PFSK-1 (cell line): ENCODE measurements at regions not wholly inside any gene's neighbourhood (a gene's known extent, or its start where the extent isn't known, plus 50 kb on each side); places are given as distances from the start of the nearest gene placed in this dataset.

ENCODE experiments used
- POLR2AphosphoS5 ChIP-seq: IDR thresholded peaks from 2 replicates; pipeline ENCODE4 v1.6.1; 2012; ENCODE audit warnings: low read depth, mild to moderate bottlenecking, control low read depth, low read length, moderate library complexity
- REST ChIP-seq, 2 experiments: IDR thresholded peaks; 2 replicates each; pipeline versions ENCODE4 v1.6.1 to v1.8.0; 2011 to 2012; ENCODE audit warnings: low read depth in 2 of 2, low read length in 2 of 2, control low read depth in 1 of 2, inconsistent platforms in 1 of 2, mild to moderate bottlenecking in 1 of 2, moderate library complexity in 1 of 2; ENCODE audit not compliant: insufficient read depth in 1 of 2
- TAF1 ChIP-seq: IDR thresholded peaks from 2 replicates; pipeline ENCODE4 v1.6.1; 2012; ENCODE audit warnings: low read length, control low read depth, borderline replicate concordance; ENCODE audit not compliant: insufficient read depth

DNA sequence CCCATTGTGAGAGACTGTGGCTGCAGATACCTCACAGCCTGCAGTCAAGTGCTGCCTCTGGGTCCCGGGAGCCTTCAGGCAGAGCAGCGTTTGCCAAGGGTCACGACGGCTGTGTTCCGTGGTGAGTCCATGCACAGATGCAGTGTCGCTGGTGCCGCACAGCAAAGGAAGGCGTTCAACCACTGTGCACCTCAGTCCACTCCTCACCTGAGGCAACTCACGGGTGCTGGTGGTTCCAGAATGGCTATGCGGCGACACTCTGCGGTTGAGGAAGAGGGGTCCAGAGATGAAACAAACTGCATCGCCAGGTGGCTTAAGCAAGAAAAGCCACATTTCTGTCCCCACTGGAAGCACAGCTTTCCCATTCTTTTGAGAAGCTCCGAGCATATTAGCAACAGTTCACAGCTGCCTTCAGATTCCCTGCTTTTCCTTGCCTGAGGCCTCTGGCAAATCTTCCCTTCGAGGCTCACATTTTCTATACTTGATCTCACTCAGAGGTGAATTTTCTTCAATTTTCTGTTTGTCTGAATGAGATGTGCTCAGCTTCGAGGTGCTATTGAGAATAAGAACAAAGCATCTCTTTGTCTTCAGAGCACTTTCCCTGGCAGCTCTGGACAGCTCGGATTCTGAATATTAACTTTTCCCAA, 208.8 kb upstream of the TWIST2 start:
- TF ChIP-seq POLR2AphosphoS5 (no peak), TAF1 (no peak), REST (IDR thresholded peaks at IDR 0.05; ENCODE audit: insufficient read depth in 1 of 2, low read depth in 2 of 2, low read length in 2 of 2) (no peak)
